ENCODE measurements at regions not wholly inside any gene's neighbourhood (a gene's known extent, or its start where the extent isn't known, plus 50 kb on each side); places are given as distances from the start of the nearest gene placed in this dataset.

DNA sequence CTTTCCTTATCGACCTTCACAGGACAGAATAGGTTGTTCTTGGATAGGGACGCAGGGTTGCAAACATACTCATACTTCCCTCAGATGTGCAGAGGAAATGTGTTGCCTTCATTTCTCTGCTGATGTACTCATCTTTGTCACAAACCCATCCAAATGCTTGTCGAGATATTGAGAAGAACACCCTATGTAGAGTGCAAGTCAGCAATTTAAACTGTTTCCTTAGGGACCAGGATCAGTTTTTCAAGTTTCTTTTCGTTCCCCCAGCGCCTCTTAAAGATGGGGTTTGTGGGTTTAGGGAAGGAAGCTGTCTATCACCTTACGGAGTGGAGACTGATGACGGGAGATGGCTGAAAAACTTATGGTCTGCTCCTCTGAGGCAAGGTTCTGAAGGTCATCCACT is 474.2 kb downstream of the EPHA4 start:
- Histone ChIP-seq H3K4me3 (ENCODE audit: low read depth, low read length) (no peak overlapping the region), H3K9ac (ENCODE audit: low read depth, low read length) (no peak overlapping the region), H3K4me1 (ENCODE audit: control insufficient read depth, insufficient read depth, low read length) (no peaks in the 10 kb centered on the region), H3K27me3 (ENCODE audit: control insufficient read depth, insufficient read depth, low read length) (no peaks in the 10 kb centered on the region), H3K9me3 (ENCODE audit: control insufficient read depth, insufficient read depth, low read length) (no peaks in the 10 kb centered on the region), H3K36me3 (ENCODE audit: control insufficient read depth, insufficient read depth, low read length) (no peaks in the 10 kb centered on the region)

DNA sequence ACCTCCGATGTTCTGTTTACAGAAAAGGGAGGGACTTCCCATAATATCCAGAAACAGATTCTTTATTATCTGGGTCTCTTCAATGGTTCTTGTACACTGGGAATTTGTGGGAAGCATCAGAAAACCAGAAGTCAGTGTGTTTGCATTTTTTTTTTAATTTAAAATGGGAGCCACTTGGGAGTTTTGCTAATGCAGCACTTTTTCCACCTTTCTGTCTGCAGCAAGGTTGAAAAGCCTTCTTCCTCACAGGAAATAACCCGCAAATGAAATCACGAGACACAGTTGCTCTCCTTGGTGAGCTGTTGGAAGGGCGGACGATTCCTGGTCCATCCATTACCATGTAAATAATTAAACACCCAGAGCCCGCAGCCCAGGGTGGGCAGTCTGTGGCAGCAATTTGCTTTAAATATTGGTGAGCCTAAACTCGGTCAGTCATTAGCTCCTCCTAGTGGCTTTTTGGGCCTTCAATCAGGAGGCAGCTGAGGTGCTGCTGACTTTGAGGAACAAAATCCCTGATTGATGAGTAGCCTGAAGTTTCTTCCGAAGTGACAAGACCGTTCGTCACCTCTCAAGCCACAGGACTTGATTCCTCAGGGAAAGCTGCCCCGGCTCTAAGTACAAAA is 471.5 kb downstream of the EPHA4 start:
- Histone ChIP-seq H3K4me3 (ENCODE audit: low read depth, low read length) (no peak overlapping the region), H3K36me3 (ENCODE audit: control insufficient read depth, insufficient read depth, low read length) (no peaks in the 10 kb centered on the region), H3K27me3 (ENCODE audit: control insufficient read depth, insufficient read depth, low read length) (no peaks in the 10 kb centered on the region), H3K9me3 (ENCODE audit: control insufficient read depth, insufficient read depth, low read length) (no peaks in the 10 kb centered on the region), H3K4me1 (ENCODE audit: control insufficient read depth, insufficient read depth, low read length) (no peaks in the 10 kb centered on the region), H3K9ac (ENCODE audit: low read depth, low read length) (no peak overlapping the region)

DNA sequence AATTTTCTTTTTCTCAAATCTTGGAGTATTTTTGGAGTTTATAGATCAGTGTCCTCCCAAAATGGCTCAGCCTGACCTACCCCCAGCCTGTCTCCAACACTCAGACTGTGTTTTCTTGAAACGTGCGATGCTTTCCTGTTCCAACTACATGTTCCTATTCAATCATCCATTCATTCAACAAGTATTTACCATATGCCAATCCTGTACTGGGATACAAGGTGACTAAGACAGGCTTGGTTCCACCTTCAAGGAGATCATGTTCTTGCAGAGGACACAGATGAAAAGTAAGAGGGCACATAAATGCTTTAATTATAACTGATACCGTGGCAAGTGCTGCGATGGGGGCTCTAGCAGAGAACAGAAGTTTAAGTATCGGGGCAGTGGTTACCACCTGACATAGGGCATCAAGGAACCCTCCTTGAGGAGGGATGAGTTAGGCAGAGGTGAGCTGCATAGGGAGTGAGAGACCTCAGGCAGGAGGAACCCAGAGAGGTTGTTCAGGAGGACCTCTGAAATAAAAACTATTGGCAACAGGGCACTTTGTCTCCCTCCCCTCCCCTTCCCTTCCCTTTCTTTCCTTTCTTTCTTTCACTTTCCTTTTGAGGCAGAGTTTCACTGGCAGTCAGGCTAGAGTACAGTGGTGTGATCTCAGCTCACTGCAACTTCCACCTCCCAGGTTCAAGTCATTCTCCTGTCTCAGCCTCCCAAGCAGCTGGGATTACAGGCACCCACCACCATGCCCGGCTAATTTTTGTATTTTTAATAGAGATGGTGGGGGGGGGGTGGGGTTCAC is 469.0 kb downstream of the EPHA4 start:
- Histone ChIP-seq H3K27me3 (ENCODE audit: control insufficient read depth, insufficient read depth, low read length) (no peaks in the 10 kb centered on the region), H3K4me3 (ENCODE audit: low read depth, low read length) (no peak overlapping the region), H3K9me3 (ENCODE audit: control insufficient read depth, insufficient read depth, low read length) (no peaks in the 10 kb centered on the region), H3K4me1 (ENCODE audit: control insufficient read depth, insufficient read depth, low read length) (no peaks in the 10 kb centered on the region), H3K9ac (ENCODE audit: low read depth, low read length) (no peak overlapping the region), H3K36me3 (ENCODE audit: control insufficient read depth, insufficient read depth, low read length) (no peaks in the 10 kb centered on the region)

GRCh38 chr2:221103930-221104329 is 468.2 kb downstream of the EPHA4 start:
- Histone ChIP-seq H3K9ac (ENCODE audit: low read depth, low read length) (no peak overlapping the region), H3K9me3 (ENCODE audit: control insufficient read depth, insufficient read depth, low read length) (no peaks in the 10 kb centered on the region), H3K4me3 (ENCODE audit: low read depth, low read length) (no peak overlapping the region), H3K27me3 (ENCODE audit: control insufficient read depth, insufficient read depth, low read length) (no peaks in the 10 kb centered on the region), H3K4me1 (ENCODE audit: control insufficient read depth, insufficient read depth, low read length) (no peaks in the 10 kb centered on the region), H3K36me3 (ENCODE audit: control insufficient read depth, insufficient read depth, low read length) (no peaks in the 10 kb centered on the region)

DNA sequence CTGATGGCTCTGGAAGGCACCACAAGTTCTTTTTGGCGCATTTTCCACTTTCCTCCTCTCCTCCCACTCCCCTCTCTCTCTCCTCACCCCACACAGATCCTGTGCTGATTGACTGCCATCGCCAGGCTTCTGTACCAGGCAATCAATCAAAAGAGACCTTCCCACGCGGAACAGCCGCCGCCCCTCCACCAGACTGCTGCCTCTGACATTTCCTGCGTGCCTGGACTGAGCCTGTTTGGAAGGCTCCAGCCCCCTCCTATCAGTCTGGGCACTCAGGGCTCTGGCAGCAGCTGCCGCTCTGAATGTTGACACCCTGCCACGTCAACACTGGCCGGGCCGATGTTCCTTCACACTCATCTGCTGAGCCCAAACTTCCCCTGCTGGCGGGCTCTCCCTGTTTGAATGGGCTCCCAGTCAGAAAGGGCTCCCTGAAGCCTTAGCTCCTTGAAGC is 467.7 kb downstream of the EPHA4 start:
- Histone ChIP-seq H3K27me3 (ENCODE audit: control insufficient read depth, insufficient read depth, low read length) (no peaks in the 10 kb centered on the region), H3K36me3 (ENCODE audit: control insufficient read depth, insufficient read depth, low read length) (no peaks in the 10 kb centered on the region), H3K4me1 (ENCODE audit: control insufficient read depth, insufficient read depth, low read length) (no peaks in the 10 kb centered on the region), H3K9me3 (ENCODE audit: control insufficient read depth, insufficient read depth, low read length) (no peaks in the 10 kb centered on the region), H3K9ac (ENCODE audit: low read depth, low read length) (no peak overlapping the region), H3K4me3 (ENCODE audit: low read depth, low read length) (no peak overlapping the region)

- no peaks in the 10 kb centered on the region for H3K9me3 ChIP-seq (ENCODE audit: control insufficient read depth, insufficient read depth, low read length)
- H3K4me1 ChIP-seq (ENCODE audit: control insufficient read depth, insufficient read depth, low read length): no peaks in the 10 kb centered on the region
These were observed 465.9 kb downstream of the EPHA4 start for GRCh38 chr2:221106241-221106640.

GRCh38 chr2:221107424-221107823 is 464.7 kb downstream of the EPHA4 start:
- no peaks in the 10 kb centered on the region for H3K9me3 ChIP-seq (ENCODE audit: control insufficient read depth, insufficient read depth, low read length)
- H3K9ac ChIP-seq (ENCODE audit: low read depth, low read length): no peak overlapping the region
- no peaks in the 10 kb centered on the region for H3K4me1 ChIP-seq (ENCODE audit: control insufficient read depth, insufficient read depth, low read length)
- no peak overlapping the region for H3K4me3 ChIP-seq (ENCODE audit: low read depth, low read length)
- H3K27me3 ChIP-seq (ENCODE audit: control insufficient read depth, insufficient read depth, low read length): no peaks in the 10 kb centered on the region
- H3K36me3 ChIP-seq (ENCODE audit: control insufficient read depth, insufficient read depth, low read length): no peaks in the 10 kb centered on the region

More at GRCh38 chr2:221106241-221106640, 465.9 kb downstream of the EPHA4 start:
- no peaks in the 10 kb centered on the region for H3K36me3 ChIP-seq (ENCODE audit: control insufficient read depth, insufficient read depth, low read length)
- no peak overlapping the region for H3K9ac ChIP-seq (ENCODE audit: low read depth, low read length)
- no peaks in the 10 kb centered on the region for H3K27me3 ChIP-seq (ENCODE audit: control insufficient read depth, insufficient read depth, low read length)
- H3K4me3 ChIP-seq (ENCODE audit: low read depth, low read length): no peak overlapping the region

GRCh38 chr2:221109552-221109951 is 462.6 kb downstream of the EPHA4 start:
- no peaks in the 10 kb centered on the region for H3K9me3 ChIP-seq (ENCODE audit: control insufficient read depth, insufficient read depth, low read length)
- H3K27me3 ChIP-seq (ENCODE audit: control insufficient read depth, insufficient read depth, low read length): no peaks in the 10 kb centered on the region
- no peaks in the 10 kb centered on the region for H3K36me3 ChIP-seq (ENCODE audit: control insufficient read depth, insufficient read depth, low read length)
- H3K4me1 ChIP-seq (ENCODE audit: control insufficient read depth, insufficient read depth, low read length): no peaks in the 10 kb centered on the region
- no peak overlapping the region for H3K4me3 ChIP-seq (ENCODE audit: low read depth, low read length)
- H3K9ac ChIP-seq (ENCODE audit: low read depth, low read length): no peak overlapping the region

DNA sequence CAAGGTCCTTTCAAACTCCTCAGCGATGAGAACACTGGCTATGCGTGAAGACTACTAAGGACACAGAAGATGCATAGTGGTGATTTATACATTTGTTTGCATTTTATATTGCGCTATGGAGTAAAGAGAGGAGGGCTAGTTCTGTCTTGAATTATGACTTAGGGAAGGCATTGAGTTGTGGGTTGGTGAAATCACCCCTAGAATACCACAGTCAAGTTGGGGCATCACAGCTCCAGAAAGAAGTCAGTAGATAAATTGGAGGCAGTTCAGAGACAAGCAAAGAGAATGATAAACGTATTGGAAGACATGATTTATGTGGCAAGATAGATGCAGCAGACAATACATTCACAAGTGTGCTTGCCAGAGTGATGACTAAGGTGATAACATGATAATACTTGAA is 460.4 kb downstream of the EPHA4 start:
- Histone ChIP-seq H3K36me3 (ENCODE audit: control insufficient read depth, insufficient read depth, low read length) (no peaks in the 10 kb centered on the region), H3K4me1 (ENCODE audit: control insufficient read depth, insufficient read depth, low read length) (no peaks in the 10 kb centered on the region), H3K9me3 (ENCODE audit: control insufficient read depth, insufficient read depth, low read length) (no peaks in the 10 kb centered on the region), H3K27me3 (ENCODE audit: control insufficient read depth, insufficient read depth, low read length) (no peaks in the 10 kb centered on the region), H3K4me3 (ENCODE audit: low read depth, low read length) (no peak overlapping the region), H3K9ac (ENCODE audit: low read depth, low read length) (no peak overlapping the region)

- H3K36me3 ChIP-seq (ENCODE audit: control insufficient read depth, insufficient read depth, low read length): no peaks in the 10 kb centered on the region
- H3K9ac ChIP-seq (ENCODE audit: low read depth, low read length): no peak overlapping the region
- no peaks in the 10 kb centered on the region for H3K9me3 ChIP-seq (ENCODE audit: control insufficient read depth, insufficient read depth, low read length)
- H3K4me3 ChIP-seq (ENCODE audit: low read depth, low read length): no peak overlapping the region
- no peaks in the 10 kb centered on the region for H3K27me3 ChIP-seq (ENCODE audit: control insufficient read depth, insufficient read depth, low read length)
- H3K4me1 ChIP-seq (ENCODE audit: control insufficient read depth, insufficient read depth, low read length): no peaks in the 10 kb centered on the region
These were observed 459.4 kb downstream of the EPHA4 start for GRCh38 chr2:221112744-221113143.

GRCh38 chr2:221115944-221116343 is 456.2 kb downstream of the EPHA4 start:
- Histone ChIP-seq H3K27me3 (ENCODE audit: control insufficient read depth, insufficient read depth, low read length) (no peaks in the 10 kb centered on the region), H3K36me3 (ENCODE audit: control insufficient read depth, insufficient read depth, low read length) (no peaks in the 10 kb centered on the region), H3K4me3 (ENCODE audit: low read depth, low read length) (no peak overlapping the region), H3K9me3 (ENCODE audit: control insufficient read depth, insufficient read depth, low read length) (no peaks in the 10 kb centered on the region), H3K4me1 (ENCODE audit: control insufficient read depth, insufficient read depth, low read length) (no peaks in the 10 kb centered on the region), H3K9ac (ENCODE audit: low read depth, low read length) (no peak overlapping the region)

- H3K4me3 ChIP-seq (ENCODE audit: low read depth, low read length): no peak overlapping the region
- no peaks in the 10 kb centered on the region for H3K27me3 ChIP-seq (ENCODE audit: control insufficient read depth, insufficient read depth, low read length)
- H3K4me1 ChIP-seq (ENCODE audit: control insufficient read depth, insufficient read depth, low read length): no peaks in the 10 kb centered on the region
- no peaks in the 10 kb centered on the region for H3K36me3 ChIP-seq (ENCODE audit: control insufficient read depth, insufficient read depth, low read length)
- no peaks in the 10 kb centered on the region for H3K9me3 ChIP-seq (ENCODE audit: control insufficient read depth, insufficient read depth, low read length)
- no peak overlapping the region for H3K9ac ChIP-seq (ENCODE audit: low read depth, low read length)
These were observed 451.5 kb downstream of the EPHA4 start for GRCh38 chr2:221120643-221121042.
